HEK293 (cell line): ENCODE measurements at regions not wholly inside any gene's neighbourhood (a gene's known extent, or its start where the extent isn't known, plus 50 kb on each side); places are given as distances from the start of the nearest gene placed in this dataset.

Experiments used
- CTCF ChIA-PET: fragments of 350-600 bp; formaldehyde crosslinking; extraction: SDS; loops from one replicate; lab custom pipeline; 2021; ENCODE audit warnings: antibody characterized with exemption; lab: Yijun Ruan, JAX
- POLR2A ChIA-PET: fragments of 300-600 bp; formaldehyde crosslinking; extraction: SDS; loops from one replicate; lab custom pipeline; 2020; ENCODE audit warnings: antibody characterized with exemption, inconsistent platforms; lab: Yijun Ruan, JAX
- H3K27ac ChIP-seq: fragments of 200-500 bp; sonication (Bioruptor generic); 2 replicates; pipeline ENCODE4 v1.5.1; 2014; ENCODE audit warnings: low read depth, low read length, control low read depth, inconsistent platforms; ENCODE audit errors: extremely low read depth
- H3K36me3 ChIP-seq, 2 experiments: fragments of 200-500 bp in 1 of 2; sonication (Bioruptor generic) in 1 of 2; 1 replicate in 1 of 2; 2 replicates in 1 of 2; pipeline ENCODE4 v1.5.1; 2014 to 2017; ENCODE audit warnings: inconsistent platforms in 2 of 2, low read length in 2 of 2; ENCODE audit not compliant: control insufficient read depth in 2 of 2, insufficient read depth in 1 of 2
- H3K4me1 ChIP-seq: fragments of 200-500 bp; sonication (Bioruptor generic); 2 replicates; pipeline ENCODE4 v1.5.1; 2014; ENCODE audit warnings: mild to moderate bottlenecking, low read length, inconsistent platforms; ENCODE audit not compliant: control insufficient read depth, insufficient read depth
- H3K4me3 ChIP-seq: 2 replicates; pipeline ENCODE4 v1.5.1; 2011; ENCODE audit warnings: low read depth, mild to moderate bottlenecking, control low read depth, low read length, moderate library complexity
- H3K9me3 ChIP-seq: fragments of 200-500 bp; sonication (Bioruptor generic); 2 replicates; pipeline ENCODE4 v1.5.1; 2014; ENCODE audit warnings: low read depth, low read length, inconsistent platforms; ENCODE audit not compliant: control insufficient read depth, insufficient read depth
- BCL11B ChIP-seq: fragments of 450-650 bp; formaldehyde crosslinking; IDR thresholded peaks from 2 replicates; pipeline ENCODE4 v1.5.1; 2016; ENCODE audit warnings: low read depth, missing biosample characterization, missing genetic modification characterization
- CTCF ChIP-seq: fragments of 450-650 bp; formaldehyde crosslinking; IDR thresholded peaks from 2 replicates; pipeline ENCODE4 v1.5.1; 2016; ENCODE audit warnings: missing biosample characterization, missing genetic modification characterization
- KLF7 ChIP-seq: fragments of 450-650 bp; formaldehyde crosslinking; IDR thresholded peaks from 2 replicates; pipeline ENCODE4 v1.5.1; 2016; ENCODE audit warnings: missing biosample characterization, missing genetic modification characterization, borderline replicate concordance
- KLF8 ChIP-seq: fragments of 450-650 bp; formaldehyde crosslinking; IDR thresholded peaks from 2 replicates; pipeline ENCODE4 v1.5.1; 2016; ENCODE audit warnings: missing biosample characterization, missing genetic modification characterization
- MYNN ChIP-seq: fragments of 450-650 bp; formaldehyde crosslinking; IDR thresholded peaks from 2 replicates; pipeline ENCODE4 v1.5.1; 2016; ENCODE audit warnings: missing biosample characterization, missing genetic modification characterization, borderline replicate concordance
- PBX3 ChIP-seq: sonication (generic); formaldehyde crosslinking; IDR thresholded peaks from 2 replicates; pipeline ENCODE4 v1.8.1; 2022; ENCODE audit warnings: mild to moderate bottlenecking, moderate library complexity, missing genetic modification reagents
- SP3 ChIP-seq: fragments of 450-650 bp; formaldehyde crosslinking; IDR thresholded peaks from 2 replicates; pipeline ENCODE4 v1.5.1; 2016; ENCODE audit warnings: missing biosample characterization, missing genetic modification characterization
- ZBTB26 ChIP-seq: fragments of 450-650 bp; formaldehyde crosslinking; optimal IDR thresholded peaks from 2 replicates; pipeline ENCODE3; 2016; ENCODE audit warnings: missing biosample characterization, mild to moderate bottlenecking, missing genetic modification characterization
- ZIC2 ChIP-seq: fragments of 450-650 bp; formaldehyde crosslinking; IDR thresholded peaks from 2 replicates; pipeline ENCODE4 v1.5.1; 2016; ENCODE audit warnings: missing biosample characterization, missing genetic modification characterization
- ZNF114 ChIP-seq: fragments of 450-650 bp; formaldehyde crosslinking; IDR thresholded peaks from 2 replicates; pipeline ENCODE4 v1.5.0; 2017; ENCODE audit warnings: missing biosample characterization, missing genetic modification characterization
- ZNF138 ChIP-seq: fragments of 450-650 bp; formaldehyde crosslinking; IDR thresholded peaks from 2 replicates; pipeline ENCODE4 v1.5.1; 2016; ENCODE audit warnings: missing biosample characterization, missing genetic modification characterization, borderline replicate concordance
- ZNF18 ChIP-seq: fragments of 450-650 bp; formaldehyde crosslinking; IDR thresholded peaks from 2 replicates; pipeline ENCODE4 v1.5.1; 2016; ENCODE audit warnings: missing biosample characterization, missing genetic modification characterization
- ZNF239 ChIP-seq: fragments of 450-650 bp; formaldehyde crosslinking; IDR thresholded peaks from 2 replicates; pipeline ENCODE4 v1.5.1; 2016; ENCODE audit warnings: missing biosample characterization, missing genetic modification characterization
- ZNF423 ChIP-seq: fragments of 450-650 bp; formaldehyde crosslinking; IDR thresholded peaks from 2 replicates; pipeline ENCODE4 v1.5.1; 2016; ENCODE audit warnings: missing biosample characterization, missing genetic modification characterization
- ZNF529 ChIP-seq: fragments of 450-650 bp; formaldehyde crosslinking; IDR thresholded peaks from 2 replicates; pipeline ENCODE4 v1.5.1; 2017; ENCODE audit warnings: missing genetic modification characterization, missing biosample characterization; ENCODE audit not compliant: insufficient replicate concordance
- ZNF548 ChIP-seq: fragments of 450-650 bp; formaldehyde crosslinking; IDR thresholded peaks from 2 replicates; pipeline ENCODE4 v1.5.1; 2016; ENCODE audit warnings: missing biosample characterization, missing genetic modification characterization
- ZNF558 ChIP-seq: fragments of 450-650 bp; formaldehyde crosslinking; IDR thresholded peaks from 2 replicates; pipeline ENCODE4 v1.5.1; 2016; ENCODE audit warnings: missing biosample characterization, missing genetic modification characterization
- ZNF560 ChIP-seq: fragments of 450-650 bp; formaldehyde crosslinking; IDR thresholded peaks from 2 replicates; pipeline ENCODE4 v1.5.1; 2017; ENCODE audit warnings: missing biosample characterization, missing genetic modification characterization, borderline replicate concordance
- ZNF571 ChIP-seq: fragments of 450-650 bp; formaldehyde crosslinking; IDR thresholded peaks from 2 replicates; pipeline ENCODE4 v1.5.0; 2017; ENCODE audit warnings: missing biosample characterization, missing genetic modification characterization
- ZNF654 ChIP-seq: fragments of 450-650 bp; formaldehyde crosslinking; IDR thresholded peaks from 2 replicates; pipeline ENCODE4 v1.5.1; 2016; ENCODE audit warnings: low read depth, missing biosample characterization, missing genetic modification characterization
- ZNF660 ChIP-seq: fragments of 450-650 bp; IDR thresholded peaks from 2 replicates; pipeline ENCODE4 v1.5.1; 2018; ENCODE audit warnings: missing biosample characterization, mild to moderate bottlenecking, missing genetic modification characterization
- ZNF76 ChIP-seq: fragments of 450-650 bp; formaldehyde crosslinking; IDR thresholded peaks from 2 replicates; pipeline ENCODE4; 2016; ENCODE audit warnings: low read depth, missing biosample characterization, missing genetic modification characterization, borderline replicate concordance
- ZNF792 ChIP-seq: fragments of 450-650 bp; formaldehyde crosslinking; IDR thresholded peaks from 2 replicates; pipeline ENCODE4 v1.5.1; 2016; ENCODE audit warnings: missing biosample characterization, missing genetic modification characterization
- ZNF830 ChIP-seq: fragments of 450-650 bp; IDR thresholded peaks from 2 replicates; pipeline ENCODE4 v1.5.0; 2018; ENCODE audit warnings: missing biosample characterization, missing genetic modification characterization, low read depth, mild to moderate bottlenecking, moderate library complexity
- ZNF837 ChIP-seq: fragments of 450-650 bp; formaldehyde crosslinking; IDR thresholded peaks from 2 replicates; pipeline ENCODE4 v1.5.1; 2016; ENCODE audit warnings: missing biosample characterization, missing genetic modification characterization
- ZSCAN18 ChIP-seq: fragments of 450-650 bp; formaldehyde crosslinking; IDR thresholded peaks from 2 replicates; pipeline ENCODE4 v1.5.1; 2016; ENCODE audit warnings: missing biosample characterization, missing genetic modification characterization
- ZXDB ChIP-seq: fragments of 450-650 bp; formaldehyde crosslinking; IDR thresholded peaks from 2 replicates; pipeline ENCODE4 v1.5.1; 2016; ENCODE audit warnings: missing biosample characterization, missing genetic modification characterization
- TF ChIP-seq, protein P1 (sequence below): fragments of 450-650 bp; formaldehyde crosslinking; IDR thresholded peaks from 2 replicates; pipeline ENCODE4 v1.5.1; 2016; ENCODE audit warnings: missing biosample characterization, missing genetic modification characterization

- H3K36me3 ChIP-seq: no peaks in the 10 kb centered on the region
- H3K9me3 ChIP-seq: no peaks in the 10 kb centered on the region
- POLR2A ChIA-PET: no interaction called here
- TF ChIP-seq ZNF138 (tag by site-specific recombination) (no peak), ZSCAN18 (tag by site-specific recombination) (no peak), PBX3 (CRISPR knock-in tag) (no peak), ZIC2 (tag by site-specific recombination) (no peak), ZNF423 (tag by site-specific recombination) (no peak), ZNF529 (no peak), ZNF76 (tag by site-specific recombination) (no peak), ZNF560 (tag by site-specific recombination) (no peak), ZXDB (no peak), ZNF558 (no peak), CTCF (tag by site-specific recombination) (no peak), ZNF114 (tag by site-specific recombination) (no peak), ZNF654 (tag by site-specific recombination) (no peak), MYNN (tag by site-specific recombination) (no peak), ZNF837 (tag by site-specific recombination) (no peak)
- TF ChIP-seq, protein P1, sequence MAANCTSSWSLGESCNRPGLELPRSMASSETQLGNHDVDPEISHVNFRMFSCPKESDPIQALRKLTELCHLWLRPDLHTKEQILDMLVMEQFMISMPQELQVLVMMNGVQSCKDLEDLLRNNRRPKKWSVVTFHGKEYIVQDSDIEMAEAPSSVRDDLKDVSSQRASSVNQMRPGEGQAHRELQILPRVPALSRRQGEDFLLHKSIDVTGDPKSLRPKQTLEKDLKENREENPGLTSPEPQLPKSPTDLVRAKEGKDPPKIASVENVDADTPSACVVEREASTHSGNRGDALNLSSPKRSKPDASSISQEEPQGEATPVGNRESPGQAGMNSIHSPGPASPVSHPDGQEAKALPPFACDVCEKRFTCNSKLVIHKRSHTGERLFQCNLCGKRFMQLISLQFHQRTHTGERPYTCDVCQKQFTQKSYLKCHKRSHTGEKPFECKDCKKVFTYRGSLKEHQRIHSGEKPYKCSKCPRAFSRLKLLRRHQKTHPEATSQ (tag by site-specific recombination): no peak
- H3K4me3 ChIP-seq: no peak overlapping the region
- H3K4me1 ChIP-seq: peaks cover 8% of the 10 kb centered on the region
- no peak overlapping the region for H3K27ac ChIP-seq
- CTCF ChIA-PET: interaction anchor here (0.8 kb wide), 1 partner anchor 184 kb away, joined by 3 read pairs; no protein-coding TSS in a partner anchor
These were observed 50.2 kb upstream of the FAM174B start for GRCh38 chr15:92705764-92706163.

DNA sequence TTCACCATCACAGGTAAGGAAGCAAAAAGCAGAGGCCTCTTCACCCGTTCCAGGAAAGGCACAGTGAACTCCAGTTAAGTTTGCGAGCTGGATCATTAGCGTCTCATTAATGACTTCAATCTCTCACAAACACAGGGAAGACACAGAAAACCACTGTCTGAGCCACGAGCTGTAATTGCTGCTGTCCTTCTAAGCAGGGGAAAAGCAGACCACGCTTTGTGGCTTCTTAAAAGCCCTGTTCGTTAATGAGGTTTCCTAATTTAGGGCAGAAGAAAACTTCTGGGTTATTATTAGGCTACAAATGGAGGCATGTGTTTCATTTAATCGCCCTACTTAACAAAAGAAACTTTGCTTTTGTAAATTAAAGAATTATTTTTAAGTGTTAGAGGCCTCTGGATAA is 50.6 kb upstream of the FAM174B start:
- Histone ChIP-seq H3K4me3 (no peak overlapping the region), H3K4me1 (peaks cover 8% of the 10 kb centered on the region), H3K27ac (no peak overlapping the region), H3K9me3 (no peaks in the 10 kb centered on the region), H3K36me3 (no peaks in the 10 kb centered on the region)
- ChIA-PET CTCF (interaction anchor here (0.8 kb wide), 1 partner anchor 184 kb away, joined by 3 read pairs; no protein-coding TSS in a partner anchor), POLR2A (no interaction called here)
- TF ChIP-seq ZNF660 (tag by site-specific recombination): no peak
- TF ChIP-seq ZNF18 (tag by site-specific recombination): no peak
- no peak for TF ChIP-seq KLF7 (tag by site-specific recombination)
- no peak for TF ChIP-seq ZNF239 (tag by site-specific recombination)
- TF ChIP-seq BCL11B (tag by site-specific recombination): no peak
- TF ChIP-seq SP3 (tag by site-specific recombination): no peak
- TF ChIP-seq ZNF571: no peak
- TF ChIP-seq ZBTB26 (tag by site-specific recombination): no peak
- no peak for TF ChIP-seq ZNF548 (tag by site-specific recombination)
- no peak for TF ChIP-seq ZNF830 (tag by site-specific recombination)
- TF ChIP-seq KLF8 (tag by site-specific recombination): no peak
- no peak for TF ChIP-seq ZNF792
